Sigmoid colon (tissue), 4 donors: ENCODE measurements at regions not wholly inside any gene's neighbourhood (a gene's known extent, or its start where the extent isn't known, plus 50 kb on each side); places are given as distances from the start of the nearest gene placed in this dataset.

ENCODE experiments used
- CTCF ChIP-seq, 4 experiments: fragments of 450-650 bp in 3 of 4; fragments of 200-600 bp in 1 of 4; IDR thresholded peaks; one replicate each; pipeline ENCODE4 v1.5.1; 2016 to 2019; ENCODE audit warnings: antibody characterized with exemption in 4 of 4, mild to moderate bottlenecking in 3 of 4, moderate library complexity in 2 of 4
- EP300 ChIP-seq, 4 donors: sonication (generic); formaldehyde crosslinking; IDR thresholded peaks; one replicate each; pipeline ENCODE4 v1.6.1; 2017; ENCODE audit warnings: antibody characterized with exemption in 4 of 4
- POLR2A ChIP-seq, 2 donors: fragments of 450-650 bp; IDR thresholded peaks; one replicate each; pipeline ENCODE4 v1.6.1; 2016; ENCODE audit warnings: antibody characterized with exemption in 2 of 2, mild to moderate bottlenecking in 2 of 2, moderate library complexity in 2 of 2

DNA sequence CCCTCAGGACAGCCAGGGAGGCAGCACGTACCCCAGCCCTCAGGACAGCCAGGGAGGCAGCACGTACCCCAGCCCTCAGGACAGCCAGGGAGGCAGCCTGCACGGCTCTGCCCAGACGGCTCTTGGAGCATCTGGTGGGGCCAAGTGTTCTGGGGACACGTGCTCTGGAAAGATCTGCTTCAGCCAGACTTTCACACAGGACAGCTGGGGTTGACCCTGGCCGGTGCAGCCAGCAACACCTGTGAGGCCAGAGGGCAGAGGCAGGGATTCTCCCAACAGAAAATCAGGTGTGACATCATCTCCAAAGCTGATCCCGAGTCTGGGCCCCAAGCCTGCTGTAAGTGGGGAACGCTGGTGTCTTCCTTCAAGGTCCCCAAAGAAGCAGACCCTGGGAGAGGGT lies 55.5 kb upstream of the SLCO4A1 start:
- no peak for TF ChIP-seq POLR2A (IDR thresholded peaks at IDR 0.05)
- TF ChIP-seq CTCF (IDR thresholded peaks at IDR 0.05) = no peak
- no peak for TF ChIP-seq EP300 (IDR thresholded peaks at IDR 0.05)
